Motor neuron (in vitro differentiated cells): ENCODE measurements at regions not wholly inside any gene's neighbourhood (a gene's known extent, or its start where the extent isn't known, plus 50 kb on each side); places are given as distances from the start of the nearest gene placed in this dataset.
A peak's percentile ranks its signal among the peaks of the same experiment; 100 is the strongest.

ENCODE experiments used
- ATAC-seq, 8 experiments: fragments of 200-7000 bp; cut with Tn5 transposase; replicated peaks in 6 of 8; 2 replicates each; pipeline ENCODE4 v1.8.0; 2021; ENCODE audit warnings: mild to moderate bottlenecking in 8 of 8, moderate library complexity in 8 of 8
- H3K27ac ChIP-seq, 2 donors: fragments of 250-450 bp; sonication (Bioruptor Pico); 2 replicates each; pipeline ENCODE4 v1.9.0; 2021; ENCODE audit warnings: antibody characterized with exemption in 2 of 2, mild to moderate bottlenecking in 2 of 2, moderate library complexity in 1 of 2
- H3K4me1 ChIP-seq, 2 donors: fragments of 250-450 bp; sonication (Bioruptor Pico); replicated peaks in 1 of 2; 2 replicates each; pipeline ENCODE4 v1.6.1; 2021; ENCODE audit warnings: antibody characterized with exemption in 2 of 2, mild to moderate bottlenecking in 2 of 2, moderate library complexity in 1 of 2
- H3K4me3 ChIP-seq, 5 donors: fragments of 250-450 bp; sonication (Bioruptor Pico); 2 replicates each; pipeline ENCODE4 v1.9.0; 2021; ENCODE audit warnings: antibody characterized with exemption in 5 of 5, mild to moderate bottlenecking in 5 of 5, moderate library complexity in 4 of 5
- WGBS, 10 experiments: fragments of 450-650 bp; shearing (Covaris generic); methylation state at CpG; one replicate each; pipeline ENCODE4 v1.0.0; 2022; 5-methylcytosine and 5-hydroxymethylcytosine counted together
- in situ Hi-C, 9 experiments: fragments of 400-800 bp; cut with MboI; loops; one replicate each; pipeline ENCODE4 v1.15.0; 2021; ENCODE audit warnings: low sequenced_read_pairs in 9 of 9, low pct_unique_long_range_greater_than_20kb in 2 of 9; ENCODE audit not compliant: unreplicated experiment in 9 of 9

GRCh38 chr7:27345997-27346396 lies 103.4 kb downstream of the EVX1 start:
- in situ Hi-C loops, result no loop called here
- 76 to 100% (median 94%) methylated on average over 1 to 8 of the region's 8 CpGs; no CpG with 5 or more reads in 2 of the 10 experiments for WGBS, 10 experiments
- no peak for ATAC-seq
- Histone ChIP-seq H3K4me1 (peaks cover 5 to 20% of the 10 kb centered on the region in 2 donors), H3K4me3 (no peak overlapping the region), H3K27ac (no peak overlapping the region)

- in situ Hi-C loops, result no loop called here
- Histone ChIP-seq H3K4me3 (no peak overlapping the region), H3K27ac (no peak overlapping the region), H3K4me1 (peaks cover 5 to 22% of the 10 kb centered on the region in 2 donors)
- 12 to 81% (median 57%) methylated on average over 2 to 9 of the region's 10 CpGs for WGBS, 10 experiments
- peak; percentile 47 to 99 (median 90) for ATAC-seq
Observed at GRCh38 chr7:27346531-27347275, 104.1 kb downstream of the EVX1 start.

- no peak overlapping the region for H3K4me3 ChIP-seq
- H3K4me1 ChIP-seq, result peaks cover 5 to 22% of the 10 kb centered on the region in 2 donors
- in situ Hi-C loops, result no loop called here
- H3K27ac ChIP-seq, result no peak overlapping the region
- peak in 7 of 8 experiments; percentile 22 to 65 (median 35) for ATAC-seq
- WGBS, 10 experiments, result 16 to 68% (median 62%) methylated on average over 2 to 4 of the region's 4 CpGs; no CpG with 5 or more reads in 1 of the 10 experiments
Observed at GRCh38 chr7:27347276-27347640, 104.7 kb downstream of the EVX1 start.

DNA sequence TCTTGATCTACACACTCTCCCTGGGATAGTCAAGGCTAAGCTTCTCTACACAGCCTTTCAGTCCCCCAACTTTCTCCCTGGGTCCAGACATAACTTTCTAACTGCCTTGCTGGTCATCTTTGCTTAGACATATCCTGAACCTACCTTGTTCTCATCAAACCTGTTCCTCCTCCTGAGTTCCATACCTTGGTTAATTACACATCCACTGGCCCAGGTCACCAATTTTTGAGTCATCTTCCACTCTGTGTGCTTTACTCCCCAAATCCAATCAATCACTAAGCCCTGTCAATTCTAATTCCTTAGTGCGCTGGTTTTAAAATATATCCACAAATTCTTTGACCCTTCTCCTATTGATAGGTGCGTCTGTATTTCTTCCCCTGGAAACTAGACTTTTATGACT lies 107.0 kb downstream of the EVX1 start:
- H3K4me3 ChIP-seq, result no peak overlapping the region
- no peak overlapping the region for H3K27ac ChIP-seq
- 74 to 100% (median 94%) methylated on average over 1 to 2 of the region's 2 CpGs for WGBS, 10 experiments
- in situ Hi-C loops, result no loop called here
- no peak for ATAC-seq
- H3K4me1 ChIP-seq, result peaks cover 5 to 22% of the 10 kb centered on the region in 2 donors

- Histone ChIP-seq H3K4me1 (peaks cover 0 to 15% of the 10 kb centered on the region in 2 donors), H3K4me3 (no peak overlapping the region), H3K27ac (no peak overlapping the region)
- in situ Hi-C loops, result no loop called here
- peak in 1 of 8 experiments; percentile 33 for ATAC-seq
- WGBS, 10 experiments, result 25 to 97% (median 72%) methylated on average over 2 to 5 of the region's 5 CpGs
Observed at GRCh38 chr7:27351137-27351536, 108.5 kb downstream of the EVX1 start.

DNA sequence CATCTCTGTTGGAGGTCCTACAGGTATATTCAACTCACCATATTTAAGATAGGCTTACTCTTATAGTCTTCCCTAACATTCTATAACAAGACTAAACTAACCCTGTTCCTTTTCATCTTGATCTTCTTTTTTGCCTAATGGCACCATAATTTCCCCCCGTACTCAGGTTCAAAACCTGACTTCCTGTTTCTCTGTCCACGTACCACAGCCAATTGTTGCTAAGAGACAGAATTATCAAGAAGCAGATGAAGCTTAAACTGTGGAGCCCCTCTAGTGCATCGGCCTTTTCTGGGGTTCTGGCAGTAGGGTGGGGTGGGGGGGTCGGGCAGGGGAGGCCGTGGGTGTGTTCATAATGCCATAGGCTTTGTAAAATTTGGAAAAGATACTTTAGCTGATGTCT lies 109.2 kb downstream of the EVX1 start:
- in situ Hi-C loops, result no loop called here
- Histone ChIP-seq H3K27ac (no peak overlapping the region), H3K4me3 (no peak overlapping the region), H3K4me1 (peaks cover 0 to 12% of the 10 kb centered on the region in 2 donors)
- ATAC-seq, result no peak
- 40 to 93% (median 70%) methylated on average over 1 to 2 of the region's 5 CpGs; no CpG with 5 or more reads in 2 of the 10 experiments for WGBS, 10 experiments

- no peak overlapping the region for H3K27ac ChIP-seq
- H3K4me3 ChIP-seq, result no peak overlapping the region
- no peaks in the 10 kb centered on the region for H3K4me1 ChIP-seq
- in situ Hi-C loops, result no loop called here
- no peak for ATAC-seq
- 50 to 96% (median 72%) methylated on average over 1 to 9 of the region's 9 CpGs for WGBS, 10 experiments
Observed at GRCh38 chr7:27359181-27360125, 116.9 kb downstream of the EVX1 start.

- in situ Hi-C loops, result no loop called here
- no peaks in the 10 kb centered on the region for H3K4me1 ChIP-seq
- ATAC-seq, result no peak
Observed at GRCh38 chr7:27361522-27361921, 118.9 kb downstream of the EVX1 start.

GRCh38 chr7:27362026-27362425 lies 119.4 kb downstream of the EVX1 start:
- no peak overlapping the region for H3K27ac ChIP-seq
- no peak for ATAC-seq
- H3K4me3 ChIP-seq, result no peak overlapping the region
- in situ Hi-C loops, result no loop called here
- no peaks in the 10 kb centered on the region for H3K4me1 ChIP-seq
- 80 to 100% (median 89%) methylated on average over 2 to 4 of the region's 4 CpGs for WGBS, 10 experiments

More at GRCh38 chr7:27361522-27361921, 118.9 kb downstream of the EVX1 start:
- no peak overlapping the region for H3K4me3 ChIP-seq
- WGBS, 10 experiments, result 71 to 100% (median 92%) methylated on average over 1 to 8 of the region's 10 CpGs
- no peak overlapping the region for H3K27ac ChIP-seq

GRCh38 chr7:27364344-27364758 lies 121.7 kb downstream of the EVX1 start:
- no peaks in the 10 kb centered on the region for H3K4me1 ChIP-seq
- in situ Hi-C loops, result no loop called here
- ATAC-seq, result peak in 3 of 8 experiments; percentile 52 to 70 (median 63)
- no peak overlapping the region for H3K27ac ChIP-seq
- WGBS, 10 experiments, result 22 to 100% (median 82%) methylated on average over 1 to 4 of the region's 4 CpGs; no CpG with 5 or more reads in 4 of the 10 experiments
- no peak overlapping the region for H3K4me3 ChIP-seq

DNA sequence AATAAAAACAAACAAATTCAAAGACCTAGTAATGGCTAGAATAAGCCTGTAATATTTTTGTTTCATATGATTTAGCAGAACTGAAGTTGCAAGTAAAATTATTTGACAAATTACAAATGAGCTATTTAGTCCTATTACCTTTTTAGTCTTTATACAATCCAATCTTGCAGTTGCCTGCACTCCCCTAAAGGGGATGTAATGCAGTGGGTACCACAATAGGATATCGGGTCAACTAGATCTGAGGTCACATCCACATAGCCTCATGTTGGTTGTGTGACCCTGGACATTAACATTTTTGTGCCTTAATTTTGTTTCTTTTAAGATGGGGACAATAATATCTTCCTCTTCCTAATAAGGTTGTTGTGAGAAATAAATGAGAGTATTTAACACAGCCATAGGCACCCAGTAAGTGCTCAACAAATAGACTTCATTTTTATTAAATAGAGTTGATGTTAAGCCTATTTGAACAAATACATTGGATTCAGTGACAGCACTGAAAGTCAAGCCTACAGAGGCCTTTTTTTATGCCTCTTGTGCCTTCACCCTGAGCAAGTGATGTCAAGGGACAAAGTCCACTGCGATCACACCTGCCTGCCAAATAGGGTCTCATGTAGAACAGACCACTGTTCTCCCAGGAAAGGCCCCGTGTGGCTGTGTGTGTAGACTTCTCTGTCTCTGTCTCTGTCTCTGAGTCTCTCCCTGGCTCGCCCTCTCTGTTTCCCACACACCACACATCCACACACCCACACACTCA lies 124.8 kb downstream of the EVX1 start:
- Histone ChIP-seq H3K27ac (no peak overlapping the region), H3K4me3 (no peak overlapping the region), H3K4me1 (no peaks in the 10 kb centered on the region)
- ATAC-seq, result no peak
- WGBS, 10 experiments, result 53 to 100% (median 96%) methylated on average over 2 to 3 of the region's 4 CpGs; no CpG with 5 or more reads in 1 of the 10 experiments
- in situ Hi-C loops, result no loop called here

GRCh38 chr7:27367933-27368549 lies 125.4 kb downstream of the EVX1 start:
- in situ Hi-C loops, result no loop called here
- Histone ChIP-seq H3K4me3 (no peak overlapping the region), H3K4me1 (no peaks in the 10 kb centered on the region), H3K27ac (no peak overlapping the region)
- 50 to 90% (median 82%) methylated on average over 1 to 3 of the region's 4 CpGs; no CpG with 5 or more reads in 2 of the 10 experiments for WGBS, 10 experiments
- no peak for ATAC-seq
